Skeletal muscle satellite cell (primary cell): ENCODE measurements at regions not wholly inside any gene's neighbourhood (a gene's known extent, or its start where the extent isn't known, plus 50 kb on each side); places are given as distances from the start of the nearest gene placed in this dataset.

Source experiments
- H3K27me3 ChIP-seq: 2 replicates; pipeline ENCODE4 v1.7.0; 2013; ENCODE audit warnings: low read length; ENCODE audit not compliant: control insufficient read depth, insufficient read depth
- H3K36me3 ChIP-seq: 2 replicates; pipeline ENCODE4 v1.7.0; 2013; ENCODE audit warnings: mild to moderate bottlenecking, control low read depth, low read length; ENCODE audit not compliant: insufficient read depth
- H3K4me1 ChIP-seq: 2 replicates; pipeline ENCODE4 v1.7.0; 2013; ENCODE audit warnings: low read length; ENCODE audit not compliant: control insufficient read depth, insufficient read depth
- H3K4me2 ChIP-seq: 2 replicates; pipeline ENCODE4 v1.7.0; 2013; ENCODE audit warnings: mild to moderate bottlenecking, low read length
- H3K4me3 ChIP-seq: 2 replicates; pipeline ENCODE4 v1.7.0; 2013; ENCODE audit warnings: low read length
- H3K9ac ChIP-seq: 2 replicates; pipeline ENCODE4 v1.7.0; 2013; ENCODE audit warnings: mild to moderate bottlenecking, low read depth, low read length, moderate library complexity
- H3K9me3 ChIP-seq: replicated peaks from 2 replicates; pipeline ENCODE4 v1.7.0; 2013; ENCODE audit warnings: mild to moderate bottlenecking, control low read depth, low read length

DNA sequence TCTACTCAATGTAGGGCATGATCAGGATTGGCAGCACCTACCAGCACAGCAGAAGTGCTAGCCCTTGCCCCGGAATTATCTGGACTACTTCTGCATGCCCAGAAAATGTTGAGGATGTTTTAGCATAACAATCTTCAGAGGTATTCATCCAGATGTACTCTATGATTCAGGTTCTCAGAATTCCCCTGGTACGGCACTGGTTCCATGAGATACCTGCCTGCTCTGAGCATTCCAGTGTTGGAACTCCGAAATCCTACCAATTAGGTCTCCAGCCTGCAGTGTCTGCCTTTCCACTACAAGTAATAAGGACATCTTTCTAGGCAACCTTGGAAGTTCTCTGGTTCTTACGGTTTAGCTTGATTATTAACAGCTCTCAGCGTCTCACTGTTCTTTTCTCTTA lies 554.5 kb downstream of the HACE1 start:
- no peak overlapping the region for H3K9ac ChIP-seq
- no peak overlapping the region for H3K4me2 ChIP-seq
- no peak overlapping the region for H3K4me3 ChIP-seq
- H3K9me3 ChIP-seq: peaks cover 3% of the 10 kb centered on the region
- no peaks in the 10 kb centered on the region for H3K4me1 ChIP-seq
- no peaks in the 10 kb centered on the region for H3K36me3 ChIP-seq
- no peaks in the 10 kb centered on the region for H3K27me3 ChIP-seq

DNA sequence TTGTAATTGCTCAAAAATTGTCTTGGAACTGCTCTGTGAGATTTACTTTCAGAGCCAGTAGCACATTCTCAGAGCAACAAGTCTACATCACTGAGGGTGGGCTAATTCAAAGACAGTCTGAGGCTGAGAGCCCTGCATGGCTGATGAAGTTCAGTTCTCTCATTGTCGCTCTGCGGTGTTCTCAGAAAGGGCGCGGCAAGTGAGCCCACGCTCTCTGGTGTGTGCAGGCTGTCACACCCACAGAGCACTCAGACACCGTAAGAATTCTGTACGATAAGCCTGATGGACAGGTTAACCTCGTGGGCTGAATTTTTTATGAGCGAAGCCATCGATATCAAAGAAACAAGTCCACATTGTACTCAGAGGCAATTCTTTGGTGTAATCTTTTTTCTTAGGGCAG lies 557.8 kb downstream of the HACE1 start:
- H3K27me3 ChIP-seq: no peaks in the 10 kb centered on the region
- no peak overlapping the region for H3K9ac ChIP-seq
- H3K4me2 ChIP-seq: no peak overlapping the region
- H3K36me3 ChIP-seq: no peaks in the 10 kb centered on the region
- peaks cover 4% of the 10 kb centered on the region for H3K9me3 ChIP-seq
- no peak overlapping the region for H3K4me3 ChIP-seq
- H3K4me1 ChIP-seq: no peaks in the 10 kb centered on the region

- Histone ChIP-seq H3K36me3 (no peaks in the 10 kb centered on the region), H3K4me1 (no peaks in the 10 kb centered on the region), H3K4me2 (no peak overlapping the region), H3K9ac (no peak overlapping the region), H3K4me3 (no peak overlapping the region), H3K9me3 (no peaks in the 10 kb centered on the region), H3K27me3 (no peaks in the 10 kb centered on the region)
These were observed 573.1 kb downstream of the HACE1 start for GRCh38 chr6:104286641-104287040.

DNA sequence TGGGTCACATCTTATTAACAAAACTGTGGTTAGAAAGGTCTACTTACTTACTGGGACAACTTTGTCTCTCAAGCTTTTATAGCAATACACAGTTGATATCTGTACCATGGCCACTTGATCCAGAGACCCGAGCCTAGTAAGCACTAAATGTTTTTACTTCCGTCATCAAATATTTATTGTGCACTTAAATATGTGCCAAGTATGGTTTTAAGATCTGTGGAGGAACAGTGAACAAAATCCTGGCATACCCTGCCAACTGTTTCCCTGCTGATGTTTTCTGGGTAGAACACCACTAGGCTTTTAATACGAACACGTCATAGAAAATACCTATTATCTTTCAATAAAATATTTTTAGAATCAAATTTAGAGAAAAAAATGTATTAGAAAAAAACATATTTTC lies 574.8 kb downstream of the HACE1 start:
- Histone ChIP-seq H3K36me3 (no peaks in the 10 kb centered on the region), H3K9ac (no peak overlapping the region), H3K9me3 (no peaks in the 10 kb centered on the region), H3K4me3 (no peak overlapping the region), H3K4me2 (no peak overlapping the region), H3K27me3 (no peaks in the 10 kb centered on the region), H3K4me1 (no peaks in the 10 kb centered on the region)

DNA sequence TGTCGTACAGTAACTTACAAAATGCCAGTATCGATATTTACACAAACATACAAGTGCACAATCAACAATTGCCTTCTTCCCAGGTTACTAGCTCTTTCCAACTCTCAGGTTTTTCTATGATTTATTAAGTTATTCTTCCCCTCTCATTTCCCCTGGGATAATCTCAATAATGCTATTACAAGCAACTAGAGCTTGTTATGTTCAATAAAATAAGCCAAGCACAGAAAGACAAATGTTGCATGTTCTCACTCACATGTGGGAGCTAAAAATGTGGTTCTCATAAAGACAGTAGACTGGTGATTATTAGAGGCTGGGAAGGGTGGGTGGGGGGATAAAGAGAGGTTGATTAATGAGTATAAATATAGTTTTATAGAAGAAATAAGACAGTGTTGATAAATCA lies 577.1 kb downstream of the HACE1 start:
- Histone ChIP-seq H3K27me3 (no peaks in the 10 kb centered on the region), H3K4me2 (no peak overlapping the region)

DNA sequence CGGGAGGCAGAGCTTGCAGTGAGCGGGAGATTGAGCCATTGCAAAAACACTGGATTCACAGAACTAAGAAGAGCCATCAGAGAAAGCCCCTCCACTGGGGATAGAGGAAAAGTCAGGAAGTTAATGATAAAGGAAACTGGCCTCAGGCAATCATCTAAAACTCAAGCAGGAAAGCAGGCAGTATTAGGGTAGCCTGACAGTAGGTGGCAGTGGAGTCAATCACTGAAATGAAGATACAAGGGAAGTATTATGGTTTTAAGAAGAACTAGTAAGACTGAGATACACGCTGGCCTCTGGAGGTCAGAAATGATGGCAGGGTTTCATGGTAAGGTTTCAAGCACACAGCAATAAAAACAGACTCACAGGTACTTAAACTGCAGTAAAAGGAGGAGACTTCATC lies 578.3 kb downstream of the HACE1 start:
- no peaks in the 10 kb centered on the region for H3K4me1 ChIP-seq
- no peak overlapping the region for H3K4me3 ChIP-seq
- H3K27me3 ChIP-seq: no peaks in the 10 kb centered on the region
- H3K4me2 ChIP-seq: no peak overlapping the region
- H3K36me3 ChIP-seq: no peaks in the 10 kb centered on the region
- H3K9ac ChIP-seq: no peak overlapping the region
- H3K9me3 ChIP-seq: no peaks in the 10 kb centered on the region

More for the DNA sequence above, 577.1 kb downstream of the HACE1 start:
- H3K4me3 ChIP-seq: no peak overlapping the region
- H3K4me1 ChIP-seq: no peaks in the 10 kb centered on the region
- H3K36me3 ChIP-seq: no peaks in the 10 kb centered on the region
- no peak overlapping the region for H3K9ac ChIP-seq
- H3K9me3 ChIP-seq: no peaks in the 10 kb centered on the region

DNA sequence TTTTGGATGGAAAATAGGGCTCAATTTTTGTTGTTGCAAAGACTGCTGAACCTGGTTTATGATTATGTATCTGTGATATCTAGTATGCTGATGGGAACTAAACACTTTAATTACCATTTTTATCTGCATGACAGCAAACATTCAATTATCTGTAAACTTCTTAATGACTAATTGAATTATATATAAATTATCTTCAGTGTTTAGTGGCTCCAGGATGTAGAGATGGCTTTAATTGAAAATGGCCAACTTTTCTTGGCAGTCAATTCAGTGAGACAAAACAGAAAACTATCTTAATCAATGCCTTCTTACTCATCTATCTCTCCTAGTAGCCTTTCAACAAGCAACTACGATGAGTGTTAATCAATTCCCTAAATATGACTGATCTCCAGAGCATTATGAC lies 591.3 kb downstream of the HACE1 start:
- no peak overlapping the region for H3K4me3 ChIP-seq
- no peaks in the 10 kb centered on the region for H3K36me3 ChIP-seq
- H3K4me1 ChIP-seq: no peaks in the 10 kb centered on the region
- H3K9me3 ChIP-seq: no peaks in the 10 kb centered on the region
- H3K27me3 ChIP-seq: no peaks in the 10 kb centered on the region
- no peak overlapping the region for H3K9ac ChIP-seq
- H3K4me2 ChIP-seq: no peak overlapping the region

- Histone ChIP-seq H3K36me3 (no peaks in the 10 kb centered on the region), H3K9me3 (no peaks in the 10 kb centered on the region), H3K4me1 (no peaks in the 10 kb centered on the region), H3K4me3 (no peak overlapping the region), H3K4me2 (no peak overlapping the region), H3K27me3 (no peaks in the 10 kb centered on the region), H3K9ac (no peak overlapping the region)
These were observed 592.8 kb downstream of the HACE1 start for GRCh38 chr6:104266922-104267321.

DNA sequence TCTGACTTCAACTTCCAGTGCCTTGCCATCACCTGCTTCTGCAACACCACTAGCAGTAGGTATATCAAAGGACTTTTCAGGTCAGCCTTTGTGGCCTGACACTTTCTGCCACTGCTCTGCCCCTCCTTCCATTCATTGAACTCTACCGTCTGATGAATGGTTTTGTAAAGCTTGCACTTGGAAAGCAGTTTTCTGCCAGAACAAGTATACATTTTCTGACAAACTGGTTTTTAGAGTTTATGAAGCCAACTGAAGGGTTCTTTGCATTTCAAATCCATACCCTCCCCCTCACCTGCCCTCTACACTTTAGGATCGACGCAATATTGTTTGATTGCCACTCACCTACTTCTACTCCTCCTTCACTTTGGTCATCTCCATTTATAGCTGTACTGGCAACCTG lies 603.1 kb downstream of the HACE1 start:
- H3K36me3 ChIP-seq: no peaks in the 10 kb centered on the region
- H3K4me2 ChIP-seq: no peak overlapping the region
- no peaks in the 10 kb centered on the region for H3K27me3 ChIP-seq
- H3K9ac ChIP-seq: no peak overlapping the region
- no peak overlapping the region for H3K4me3 ChIP-seq
- no peaks in the 10 kb centered on the region for H3K4me1 ChIP-seq
- peaks cover 13% of the 10 kb centered on the region for H3K9me3 ChIP-seq

DNA sequence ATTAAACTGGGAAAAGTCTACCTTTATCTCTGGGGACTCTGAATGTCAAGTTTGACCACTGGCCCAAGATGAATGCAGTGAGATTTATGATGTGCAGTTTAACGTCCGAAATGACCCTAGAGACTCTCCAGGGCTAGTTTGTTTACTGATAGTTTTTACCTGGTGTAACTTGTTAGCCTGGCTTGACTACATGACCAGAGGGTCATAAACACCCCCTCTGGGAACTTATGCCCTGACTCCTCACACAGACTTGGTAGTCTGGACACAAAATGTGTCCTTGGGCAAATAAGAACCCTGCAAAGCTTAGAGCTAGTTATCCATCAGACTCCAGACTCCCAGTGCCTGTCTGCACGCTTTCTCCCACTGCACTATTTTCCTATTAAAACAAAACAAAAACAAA lies 606.5 kb downstream of the HACE1 start:
- peaks cover 14% of the 10 kb centered on the region for H3K9me3 ChIP-seq
- no peaks in the 10 kb centered on the region for H3K27me3 ChIP-seq
- no peaks in the 10 kb centered on the region for H3K36me3 ChIP-seq
- no peaks in the 10 kb centered on the region for H3K4me1 ChIP-seq
- H3K9ac ChIP-seq: no peak overlapping the region
- no peak overlapping the region for H3K4me2 ChIP-seq
- no peak overlapping the region for H3K4me3 ChIP-seq

DNA sequence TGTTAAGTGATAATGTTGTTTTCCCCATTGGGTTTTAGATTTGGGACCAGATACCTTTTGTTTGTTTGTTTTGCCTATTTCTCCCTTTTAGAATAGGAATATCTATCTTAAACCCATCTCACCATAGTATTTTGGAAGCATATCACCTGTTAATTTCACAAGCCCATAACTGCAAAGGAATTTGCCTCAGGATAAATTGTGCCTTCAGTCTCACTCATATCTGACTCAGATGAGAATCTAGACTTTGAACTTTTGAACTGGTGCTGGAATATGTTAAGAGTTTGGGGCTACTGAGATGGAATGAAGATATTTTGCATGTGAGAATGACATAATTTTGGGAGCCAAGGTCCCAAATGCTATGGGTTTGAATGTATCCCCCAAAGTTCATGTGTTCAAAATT lies 607.4 kb downstream of the HACE1 start:
- Histone ChIP-seq H3K27me3 (no peaks in the 10 kb centered on the region), H3K36me3 (no peaks in the 10 kb centered on the region), H3K9ac (no peak overlapping the region), H3K9me3 (peaks cover 14% of the 10 kb centered on the region), H3K4me2 (no peak overlapping the region), H3K4me3 (no peak overlapping the region), H3K4me1 (no peaks in the 10 kb centered on the region)

DNA sequence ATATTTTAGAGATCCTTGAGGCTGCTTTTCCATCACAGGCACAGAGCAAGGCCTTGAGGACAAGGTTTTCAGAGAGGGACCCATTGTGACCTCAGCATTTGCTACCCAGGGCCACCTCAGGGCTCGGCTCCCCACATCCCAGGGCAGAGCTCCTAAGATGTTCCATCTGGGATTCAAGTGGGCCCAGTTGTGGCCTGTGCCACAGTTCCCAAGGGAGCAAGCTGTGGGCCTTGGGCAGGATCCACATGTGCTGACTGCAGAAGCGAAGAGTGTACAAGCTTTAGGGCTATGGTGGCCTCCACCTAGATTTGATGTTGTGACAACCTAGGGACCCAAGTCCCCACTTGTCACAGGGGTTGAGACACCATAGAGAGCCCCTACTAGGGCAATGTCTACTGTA lies 608.1 kb downstream of the HACE1 start:
- no peaks in the 10 kb centered on the region for H3K4me1 ChIP-seq
- H3K4me2 ChIP-seq: no peak overlapping the region
- no peaks in the 10 kb centered on the region for H3K36me3 ChIP-seq
- H3K27me3 ChIP-seq: no peaks in the 10 kb centered on the region
- no peak overlapping the region for H3K9ac ChIP-seq
- H3K4me3 ChIP-seq: no peak overlapping the region
- H3K9me3 ChIP-seq: peaks cover 14% of the 10 kb centered on the region
